Left kidney (tissue), 1 donor: ENCODE measurements at regions not wholly inside any gene's neighbourhood (a gene's known extent, or its start where the extent isn't known, plus 50 kb on each side); places are given as distances from the start of the nearest gene placed in this dataset.

ENCODE experiments used
- DNase-seq: peaks from one replicate; pipeline ENCODE4 v3.0.0-alpha.2; 2013

DNA sequence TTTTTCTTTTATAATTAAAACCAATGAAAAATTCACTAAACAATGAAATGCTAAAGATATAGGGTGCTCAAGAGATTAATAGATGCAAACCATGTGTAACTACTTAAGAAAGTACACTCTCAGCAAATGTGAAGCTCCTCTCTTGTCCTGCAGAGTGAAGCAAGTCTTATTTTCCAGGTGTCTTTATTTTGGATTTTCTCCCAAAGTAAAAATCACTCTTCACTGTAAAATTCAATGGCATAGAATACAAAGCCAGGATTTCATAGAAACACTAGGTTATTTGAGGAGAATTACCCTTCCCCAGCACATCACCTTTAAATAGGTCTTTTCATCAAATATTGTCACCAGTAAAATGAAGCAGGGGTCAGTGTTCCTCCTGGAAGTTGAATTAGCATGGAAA lies 57.0 kb upstream of the GIMD1 start:
- no peak for DNase-seq

GRCh38 chr4:106424426-106424825 lies 55.8 kb upstream of the GIMD1 start:
- no peak for DNase-seq

DNA sequence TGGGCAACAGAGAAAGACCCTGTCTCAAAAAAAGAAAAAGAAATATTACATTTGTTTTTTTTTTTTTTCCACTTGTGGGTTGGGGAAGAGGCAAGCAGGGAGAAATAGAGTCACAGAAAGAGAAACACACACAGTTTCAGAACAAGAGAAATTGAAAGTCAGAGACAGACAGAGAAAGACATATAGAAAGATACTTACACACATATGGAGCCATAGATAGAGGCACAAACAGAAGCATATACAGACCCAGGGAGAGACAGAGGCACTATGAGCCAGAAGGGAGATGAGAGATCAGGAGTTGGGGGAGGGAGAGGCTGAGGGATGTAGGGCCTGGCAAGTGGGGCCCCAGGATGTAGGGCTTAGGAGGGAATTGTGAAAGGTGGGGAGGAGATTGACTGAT lies 55.2 kb upstream of the GIMD1 start:
- no peak for DNase-seq

DNA sequence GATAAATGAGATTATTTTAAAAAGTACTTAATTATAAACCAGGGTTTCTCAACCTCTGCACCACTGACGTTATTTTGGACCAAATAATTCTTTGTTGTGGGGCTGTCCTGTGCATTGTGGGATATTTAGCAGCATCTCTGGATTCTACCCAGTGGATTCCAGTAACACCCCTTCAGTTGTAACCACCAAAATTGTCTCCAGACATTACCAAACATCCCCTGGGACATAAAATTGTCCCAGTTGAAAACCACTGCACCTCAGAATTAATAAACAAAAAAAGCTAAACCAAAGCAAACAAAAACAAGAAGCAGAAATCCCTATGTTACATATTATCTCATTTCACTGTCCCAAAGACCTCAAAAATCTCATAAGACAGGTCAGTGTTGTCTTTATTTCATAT lies 54.2 kb upstream of the GIMD1 start:
- no peak for DNase-seq

GRCh38 chr4:106421441-106422296 lies 53.1 kb upstream of the GIMD1 start:
- DNase-seq, result no peak

DNA sequence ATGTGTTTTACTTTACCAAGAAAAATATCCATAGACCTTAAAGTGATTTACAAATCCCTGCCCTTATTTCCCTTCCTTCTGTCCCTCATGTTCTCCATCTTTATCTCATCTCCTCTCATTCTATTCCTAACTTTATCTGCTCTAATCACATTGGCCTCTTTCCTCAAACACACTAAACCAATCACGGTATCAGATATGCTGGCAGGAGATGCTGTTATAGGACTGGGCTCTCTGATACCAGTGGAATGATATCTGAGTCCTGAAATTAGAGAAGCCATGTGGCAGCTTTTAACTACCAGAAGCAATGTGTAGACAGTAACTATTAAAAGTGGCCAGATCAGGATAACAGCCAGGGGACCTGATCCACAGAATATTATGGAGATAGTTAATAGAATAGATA lies 49.9 kb upstream of the GIMD1 start:
- no peak for DNase-seq
